ENCODE measurements at regions not wholly inside any gene's neighbourhood (a gene's known extent, or its start where the extent isn't known, plus 50 kb on each side); places are given as distances from the start of the nearest gene placed in this dataset.
"Not testable (repeated sequence)": the region's sequence is repeated elsewhere in the genome, so short reads cannot be mapped to it uniquely, and the experiment has no call there.

DNA sequence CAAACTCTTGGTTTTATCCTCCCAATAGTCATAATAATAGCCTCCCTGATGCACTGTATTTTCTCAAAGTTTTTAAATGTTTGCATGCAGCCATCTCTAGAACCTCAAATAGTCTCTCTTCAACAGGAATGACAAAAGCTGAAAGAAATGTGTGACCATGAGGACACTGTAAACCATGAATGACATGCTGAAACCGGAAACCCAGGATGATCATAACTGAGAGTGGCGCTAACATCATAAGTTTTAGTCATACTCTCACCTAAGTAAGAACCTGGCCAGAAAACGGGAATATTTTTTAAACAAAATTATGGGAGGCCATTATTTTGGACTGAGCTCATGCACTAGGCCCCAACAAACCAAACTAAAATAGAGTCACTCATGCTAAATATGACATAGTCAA lies 278.4 kb upstream of the STXBP5 start:
- in situ Hi-C loops (cut with HindIII; ENCODE audit: low sequenced_read_pairs): no loop called here

DNA sequence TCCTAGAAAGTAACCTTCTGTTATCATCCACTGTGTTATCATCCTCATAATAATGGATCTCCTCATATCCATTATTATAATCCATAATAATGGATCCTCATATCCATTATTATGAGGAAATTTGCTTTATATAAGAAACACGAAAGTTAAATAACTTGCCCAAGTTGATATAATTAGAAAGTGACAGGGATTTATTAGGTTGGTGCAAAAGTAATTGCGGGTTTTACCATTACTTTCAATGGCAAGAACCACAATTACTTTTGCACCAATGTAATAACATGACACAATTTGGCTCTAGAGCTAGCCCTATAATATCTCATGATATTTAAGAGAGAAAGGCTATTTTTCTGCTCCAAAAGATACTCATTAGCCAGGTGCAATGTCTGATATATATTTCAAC lies 275.7 kb upstream of the STXBP5 start:
- in situ Hi-C loops (cut with HindIII; ENCODE audit: low sequenced_read_pairs): no loop called here

DNA sequence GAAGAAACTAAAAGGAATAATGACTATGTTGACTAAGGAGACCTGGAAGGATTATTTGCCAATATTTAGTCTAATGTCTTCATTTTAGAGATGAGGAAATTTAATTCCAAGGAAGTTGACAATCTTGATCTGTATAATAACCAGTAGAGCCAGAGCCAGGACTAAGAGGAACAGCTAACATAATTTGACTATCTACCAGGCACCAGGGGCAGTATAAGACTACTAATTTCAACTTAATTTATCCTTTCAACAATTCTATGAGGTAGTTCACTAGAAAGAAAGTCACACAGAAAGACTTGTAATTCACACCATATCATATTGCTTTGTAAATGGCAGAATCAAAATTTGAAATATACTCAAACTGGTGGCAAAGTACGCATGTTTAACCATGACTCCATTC lies 273.0 kb upstream of the STXBP5 start:
- in situ Hi-C loops (cut with HindIII; ENCODE audit: low sequenced_read_pairs): no loop called here

DNA sequence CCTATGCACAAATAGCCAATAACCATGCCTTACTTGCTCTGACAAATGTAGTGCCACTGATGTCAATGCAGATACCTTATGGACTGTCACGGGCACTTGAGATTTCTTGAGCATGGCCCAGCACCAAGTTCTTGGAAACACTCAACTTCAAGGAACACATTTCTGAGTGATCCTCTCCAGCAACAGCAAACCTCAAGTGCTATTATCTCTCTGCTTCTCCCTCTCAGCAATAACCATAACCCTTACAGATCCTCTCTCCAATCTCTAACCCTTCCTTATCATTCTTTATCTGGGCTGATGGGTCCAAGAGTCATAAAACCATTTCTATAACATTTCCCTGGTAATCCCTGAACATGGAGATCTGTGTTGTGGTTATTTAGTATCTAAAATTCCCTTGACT lies 266.9 kb upstream of the STXBP5 start:
- in situ Hi-C loops (cut with HindIII; ENCODE audit: low sequenced_read_pairs): no loop called here

DNA sequence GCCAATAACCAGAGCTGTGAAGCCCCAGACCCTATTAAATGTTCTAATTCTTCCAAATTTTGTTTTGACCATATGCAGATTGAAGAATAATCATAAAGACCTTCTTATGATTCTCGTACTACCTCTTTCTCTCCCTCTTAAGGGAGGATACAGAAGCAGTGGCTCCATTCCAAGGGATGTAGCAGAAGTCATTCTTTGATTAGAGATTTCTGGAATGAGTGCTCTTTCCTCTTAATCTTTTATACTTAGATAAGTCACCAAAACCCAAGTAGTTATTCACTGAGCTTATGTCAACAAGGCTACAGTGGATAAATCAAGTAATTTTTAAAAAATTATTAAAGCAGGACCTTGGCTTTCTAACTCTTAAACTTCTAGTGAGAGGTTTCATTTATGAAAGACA lies 266.0 kb upstream of the STXBP5 start:
- in situ Hi-C loops (cut with HindIII; ENCODE audit: low sequenced_read_pairs): no loop called here

DNA sequence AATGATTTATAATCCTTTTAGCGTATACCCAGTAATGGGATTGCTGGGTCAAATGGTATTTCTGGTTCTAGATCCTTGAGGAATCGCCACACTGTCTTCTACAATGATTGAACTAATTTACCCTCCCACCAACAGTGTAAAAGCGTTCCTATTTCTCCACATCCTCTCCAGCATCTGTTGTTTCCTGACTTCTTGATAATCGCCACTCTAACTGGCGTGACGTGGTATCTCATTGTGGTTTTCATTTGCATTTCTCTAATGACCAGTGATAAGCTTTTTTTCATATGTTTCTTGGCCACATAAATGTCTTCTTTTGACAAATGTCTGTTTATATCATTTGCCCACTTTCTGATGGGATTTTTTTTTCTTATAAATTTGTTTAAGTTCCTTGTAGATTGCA lies 264.8 kb upstream of the STXBP5 start:
- in situ Hi-C loops (cut with HindIII; ENCODE audit: low sequenced_read_pairs): not testable (repeated sequence)

DNA sequence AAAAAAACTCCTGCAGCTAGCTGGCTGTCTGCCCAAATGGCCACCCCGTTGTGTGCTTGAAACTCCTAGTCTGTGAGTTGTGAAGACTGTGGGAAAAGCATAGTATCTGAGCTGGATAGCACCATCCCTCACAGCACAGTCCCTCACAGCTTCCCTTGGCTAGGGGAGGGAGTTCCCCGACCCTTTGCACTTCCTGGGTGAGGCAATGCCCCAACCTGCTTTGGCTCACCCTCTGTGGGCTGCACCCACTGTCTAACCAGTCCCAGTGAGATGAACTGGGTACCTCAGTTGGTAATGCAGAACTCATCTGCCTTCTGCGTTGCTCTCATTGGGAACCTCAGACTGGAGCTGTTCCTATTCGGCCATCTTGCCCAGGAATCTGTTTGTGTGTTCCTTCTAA lies 260.6 kb upstream of the STXBP5 start:
- in situ Hi-C loops (cut with HindIII; ENCODE audit: low sequenced_read_pairs): no loop called here

DNA sequence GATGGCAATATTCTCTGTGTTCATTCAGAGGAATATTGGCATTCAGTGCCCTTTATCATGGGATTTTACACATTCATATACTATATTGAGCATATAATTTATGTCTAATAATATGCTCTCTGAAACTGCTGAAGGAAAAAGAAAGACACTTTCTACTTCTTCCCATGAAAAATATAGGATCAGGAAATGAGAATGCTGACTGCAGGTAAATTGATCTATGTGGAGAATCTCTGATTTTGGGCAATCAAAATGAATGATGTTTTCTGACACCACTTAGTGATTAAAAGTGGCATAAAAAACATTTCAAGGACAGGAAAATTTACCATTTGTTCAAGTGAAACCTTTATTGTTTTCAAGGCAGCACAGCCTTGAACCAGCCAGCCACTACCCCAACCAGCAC lies 260.1 kb upstream of the STXBP5 start:
- in situ Hi-C loops (cut with HindIII; ENCODE audit: low sequenced_read_pairs): no loop called here

DNA sequence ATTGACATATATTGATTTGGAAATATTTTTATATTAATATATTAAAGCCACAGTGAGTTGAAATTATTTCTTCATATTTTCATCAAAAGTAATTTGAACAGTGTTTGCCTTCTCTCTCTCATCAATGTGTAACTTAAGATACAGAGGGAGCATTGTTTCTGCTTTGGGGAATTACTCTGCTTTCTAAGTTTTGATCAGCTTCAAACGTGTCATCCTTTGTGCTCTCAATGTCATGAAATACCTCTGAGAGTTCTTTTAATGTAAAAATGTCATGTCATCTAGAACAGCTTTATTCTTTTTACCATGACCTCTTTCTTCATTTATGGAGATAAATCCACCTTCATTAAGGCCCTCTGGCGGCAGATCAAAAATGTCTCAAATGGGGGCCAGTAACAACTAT lies 259.4 kb upstream of the STXBP5 start:
- in situ Hi-C loops (cut with HindIII; ENCODE audit: low sequenced_read_pairs): no loop called here

DNA sequence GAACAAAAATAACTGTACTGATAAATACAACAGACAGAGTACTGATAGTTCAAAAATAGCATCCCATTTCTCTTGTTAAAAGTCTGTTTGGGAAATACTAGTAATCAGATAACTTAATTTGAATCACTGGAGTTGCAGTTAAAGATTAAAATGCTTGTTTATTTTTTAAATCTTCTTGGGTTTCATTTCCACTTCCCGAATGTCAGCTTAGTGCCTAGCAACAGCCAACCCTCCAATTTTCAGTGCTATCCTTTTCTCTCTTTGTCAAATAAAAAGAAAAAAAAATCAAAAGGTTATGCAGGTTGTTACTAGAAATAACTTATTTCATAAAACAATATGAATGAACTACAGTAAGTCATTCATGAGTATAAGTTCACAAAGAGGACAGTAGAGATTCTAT lies 257.7 kb upstream of the STXBP5 start:
- in situ Hi-C loops (cut with HindIII; ENCODE audit: low sequenced_read_pairs): no loop called here

DNA sequence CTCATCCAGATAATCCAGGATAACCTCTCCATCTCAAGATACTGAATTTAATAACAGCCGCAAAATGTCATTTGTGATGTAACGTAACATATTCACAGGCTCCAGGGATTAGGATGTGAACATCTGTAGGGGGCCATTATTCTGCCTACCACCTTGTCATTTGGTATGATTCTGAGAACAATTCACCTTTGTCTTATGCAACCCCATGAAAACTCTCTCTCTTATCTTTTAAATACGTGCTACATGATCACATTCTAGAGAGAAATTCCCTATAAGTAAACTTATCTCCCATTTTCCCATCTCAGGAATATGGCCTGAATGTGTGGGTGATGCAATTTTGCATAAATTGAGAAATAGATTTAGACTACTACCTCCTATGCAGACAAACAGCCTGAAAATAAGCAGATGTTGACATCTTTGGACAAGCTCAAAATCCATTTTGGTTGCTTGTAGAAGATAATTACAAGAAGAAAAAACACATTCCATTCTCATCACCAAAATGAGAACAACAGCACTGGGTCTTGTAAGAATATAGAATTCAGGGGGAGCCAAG lies 255.4 kb upstream of the STXBP5 start:
- in situ Hi-C loops (cut with HindIII; ENCODE audit: low sequenced_read_pairs): no loop called here

DNA sequence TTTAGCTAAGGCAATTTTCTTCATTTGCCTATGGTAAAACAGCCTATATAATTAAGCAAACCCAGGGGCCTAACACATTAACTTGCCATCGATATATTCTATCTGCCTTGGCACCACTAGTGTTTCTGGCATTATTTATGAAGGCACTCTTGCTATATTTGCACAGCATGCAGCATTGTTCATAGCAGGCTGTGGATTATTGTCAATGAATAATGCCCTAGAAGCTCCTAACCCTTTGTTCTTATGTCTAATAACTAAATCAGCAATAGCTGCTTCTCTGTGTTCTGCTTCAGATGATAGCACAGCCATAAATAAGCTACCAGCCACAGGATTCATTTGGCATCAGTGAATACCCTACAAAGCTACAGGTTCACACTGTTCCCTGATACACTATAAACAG lies 254.8 kb upstream of the STXBP5 start:
- in situ Hi-C loops (cut with HindIII; ENCODE audit: low sequenced_read_pairs): no loop called here

DNA sequence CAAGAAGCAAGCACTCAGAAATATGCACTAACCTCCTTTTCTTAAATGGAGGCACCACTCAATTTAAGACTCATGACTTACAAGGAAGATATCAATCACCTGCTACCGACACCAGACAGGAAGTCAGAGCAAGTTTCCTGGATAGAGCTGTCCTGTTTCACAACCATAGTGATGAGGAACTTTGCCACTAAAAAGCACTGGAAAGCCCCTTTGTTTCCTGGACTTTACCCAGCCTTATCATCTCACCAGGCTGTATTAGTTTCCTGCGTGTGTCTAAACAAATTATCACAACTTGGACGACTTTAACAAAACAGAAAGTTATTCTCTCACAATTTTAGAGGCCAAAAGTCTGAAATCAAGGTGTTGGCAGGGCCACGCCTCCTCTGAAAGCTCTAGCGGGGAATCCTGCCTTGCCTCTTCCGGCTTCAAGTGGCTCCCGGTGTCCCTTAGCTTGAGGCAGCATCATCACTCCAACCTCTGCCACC lies 253.8 kb upstream of the STXBP5 start:
- in situ Hi-C loops (cut with HindIII; ENCODE audit: low sequenced_read_pairs): no loop called here

DNA sequence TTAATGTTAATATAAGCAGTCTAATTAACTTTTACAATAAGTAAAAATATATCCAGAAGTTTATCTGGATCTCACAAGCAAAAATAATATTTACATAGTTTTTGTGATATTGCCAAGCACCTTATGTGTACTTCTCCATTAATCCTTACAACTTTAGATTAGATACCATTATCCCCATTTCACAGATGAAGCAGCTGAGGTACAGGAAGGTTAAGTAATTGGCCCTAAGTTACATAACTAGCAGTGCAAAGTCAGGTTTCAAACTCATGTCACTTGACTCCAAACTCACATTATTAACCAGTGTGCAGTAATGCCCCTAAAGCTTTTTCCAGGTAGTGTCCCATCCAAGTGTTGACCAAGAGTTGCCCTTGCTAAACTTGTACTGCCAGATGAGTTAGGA lies 248.6 kb upstream of the STXBP5 start:
- in situ Hi-C loops (cut with HindIII; ENCODE audit: low sequenced_read_pairs): no loop called here

DNA sequence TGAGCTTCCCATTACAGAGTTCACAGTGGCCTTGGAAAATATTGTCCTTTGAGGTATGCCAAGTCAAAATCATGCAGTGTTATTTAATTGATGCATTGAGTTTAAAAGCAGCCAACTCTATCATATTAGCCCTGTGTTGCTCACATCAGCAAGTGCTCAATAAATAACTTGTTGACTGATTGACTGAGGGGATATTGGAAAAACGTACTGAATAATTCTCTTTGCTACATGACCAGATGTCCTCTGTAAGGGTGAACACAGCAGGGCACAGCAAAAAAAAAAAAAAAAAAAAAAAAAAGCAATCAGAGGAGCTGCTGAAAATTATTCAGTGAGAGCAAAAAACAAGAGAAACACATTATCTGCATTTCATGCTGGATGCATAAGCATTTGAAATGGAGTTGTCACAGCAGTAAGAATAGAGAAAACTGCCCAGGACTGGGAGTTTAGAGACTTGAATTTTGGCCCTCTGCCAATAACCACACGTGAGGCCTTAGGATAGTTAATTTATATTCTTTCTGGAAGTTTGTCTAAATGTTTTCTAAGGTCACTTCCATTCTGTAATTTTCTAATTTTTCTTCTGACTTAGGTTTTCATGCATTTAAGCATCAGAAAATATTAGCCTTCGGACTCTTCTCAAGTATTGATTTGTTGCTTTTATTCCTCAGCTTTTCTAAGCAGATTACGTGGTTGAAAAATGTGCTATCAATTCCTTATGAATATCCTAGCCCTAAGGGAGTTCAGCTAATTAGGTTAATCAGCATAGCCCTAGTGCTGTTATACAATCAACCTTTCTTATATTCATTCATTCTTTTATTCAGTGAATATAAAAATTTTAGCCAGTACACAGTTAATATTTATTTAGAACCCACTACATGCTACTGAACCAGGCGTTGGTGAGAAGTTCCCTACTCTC lies 246.8 kb upstream of the STXBP5 start:
- in situ Hi-C loops (cut with HindIII; ENCODE audit: low sequenced_read_pairs): no loop called here

DNA sequence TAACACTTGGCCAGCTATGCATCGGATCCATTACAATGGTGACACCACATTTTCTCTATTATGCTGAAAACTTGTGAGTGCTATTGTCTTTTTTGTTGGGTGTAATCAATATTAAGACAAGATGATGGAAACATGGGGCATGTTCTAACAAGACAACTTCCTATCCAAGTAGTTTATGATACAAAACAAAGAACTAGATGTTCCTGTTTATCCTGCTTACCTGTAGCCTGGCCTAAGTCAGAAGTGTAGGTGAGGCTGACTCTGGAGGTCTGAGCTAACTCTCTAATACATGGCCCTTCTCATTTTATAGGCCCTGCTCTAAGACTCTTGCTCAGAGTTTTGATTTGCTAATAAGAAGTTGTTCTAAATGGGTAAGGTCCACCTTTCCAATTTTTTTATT lies 242.4 kb upstream of the STXBP5 start:
- in situ Hi-C loops (cut with HindIII; ENCODE audit: low sequenced_read_pairs): no loop called here

DNA sequence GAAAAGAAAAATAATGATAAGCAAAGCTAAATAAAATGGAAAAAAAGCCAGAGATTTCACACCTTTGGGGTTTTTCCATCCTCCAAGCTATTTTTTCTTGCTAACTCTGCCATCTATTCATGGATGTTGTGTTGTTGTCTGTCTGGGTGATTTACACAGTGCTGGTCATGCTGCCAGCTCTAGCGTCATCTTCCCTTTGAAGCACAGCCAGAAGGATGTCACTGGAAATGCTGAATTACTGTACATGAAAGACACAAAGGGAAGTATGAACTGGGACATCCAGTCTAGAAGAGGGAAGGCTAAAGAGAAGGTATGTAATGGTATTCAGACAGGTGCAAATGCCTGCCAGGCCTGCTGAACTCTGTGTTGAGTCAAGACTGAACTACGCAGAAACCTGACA lies 241.9 kb upstream of the STXBP5 start:
- in situ Hi-C loops (cut with HindIII; ENCODE audit: low sequenced_read_pairs): no loop called here

DNA sequence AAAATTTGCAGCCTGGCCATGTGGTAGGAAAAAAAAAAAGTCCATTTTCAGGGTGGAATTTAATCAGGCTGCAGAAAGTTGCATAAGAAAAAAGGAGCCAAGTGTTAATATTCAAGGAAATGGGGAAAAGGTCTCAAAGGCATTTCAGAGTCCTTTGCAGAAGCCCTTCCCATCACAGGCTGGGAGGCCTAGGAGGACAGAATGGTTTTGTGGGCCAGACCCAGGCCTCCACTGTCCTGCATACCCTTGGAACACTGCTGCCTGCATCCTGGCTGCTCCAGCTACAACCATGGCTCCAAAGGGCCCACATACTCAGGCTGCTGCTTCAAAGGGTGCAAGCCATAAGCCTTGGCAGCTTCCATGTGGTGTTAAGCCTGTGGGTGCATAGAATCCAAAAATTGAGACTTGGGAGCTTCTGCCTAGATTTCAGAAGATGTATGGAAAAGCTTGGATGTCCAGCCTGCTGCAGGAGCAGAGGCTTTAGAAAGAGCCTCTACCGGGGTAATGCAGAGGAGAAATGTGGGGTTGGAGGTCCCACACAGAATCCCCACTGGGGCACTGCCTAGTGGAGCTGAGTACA lies 239.0 kb upstream of the STXBP5 start:
- in situ Hi-C loops (cut with HindIII; ENCODE audit: low sequenced_read_pairs): no loop called here

DNA sequence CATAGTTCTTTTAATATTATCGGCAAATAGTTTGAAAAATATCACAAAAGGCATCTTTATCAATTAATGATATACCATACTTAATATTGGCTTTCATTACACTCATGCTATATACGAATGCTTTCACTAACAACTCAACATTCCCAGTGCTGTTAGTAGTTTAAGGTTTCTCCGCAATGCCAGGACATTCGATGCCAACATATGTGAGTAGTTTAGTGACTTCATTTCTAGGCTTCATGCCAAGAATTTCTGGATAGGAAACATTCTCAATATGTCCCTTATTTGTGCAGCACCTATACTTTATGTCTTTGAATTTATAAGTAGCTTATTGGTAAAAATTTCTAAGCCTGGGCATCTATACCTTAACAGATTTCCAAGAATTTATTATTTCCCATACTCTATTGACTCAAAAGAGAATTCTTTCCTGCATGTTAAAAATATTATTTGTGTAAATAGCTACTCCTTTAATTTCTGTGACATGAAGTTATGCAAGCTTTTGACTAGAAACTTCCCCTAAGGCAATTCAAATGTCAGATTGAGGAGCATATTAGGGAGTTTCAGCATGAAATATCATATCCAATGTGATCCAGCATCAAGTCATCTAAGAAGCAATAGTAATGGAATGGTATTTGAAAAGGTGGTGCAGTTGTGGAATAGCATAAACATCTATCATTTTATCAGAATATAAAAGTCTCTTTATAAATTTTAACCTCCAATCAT lies 236.0 kb upstream of the STXBP5 start:
- in situ Hi-C loops (cut with HindIII; ENCODE audit: low sequenced_read_pairs): no loop called here

DNA sequence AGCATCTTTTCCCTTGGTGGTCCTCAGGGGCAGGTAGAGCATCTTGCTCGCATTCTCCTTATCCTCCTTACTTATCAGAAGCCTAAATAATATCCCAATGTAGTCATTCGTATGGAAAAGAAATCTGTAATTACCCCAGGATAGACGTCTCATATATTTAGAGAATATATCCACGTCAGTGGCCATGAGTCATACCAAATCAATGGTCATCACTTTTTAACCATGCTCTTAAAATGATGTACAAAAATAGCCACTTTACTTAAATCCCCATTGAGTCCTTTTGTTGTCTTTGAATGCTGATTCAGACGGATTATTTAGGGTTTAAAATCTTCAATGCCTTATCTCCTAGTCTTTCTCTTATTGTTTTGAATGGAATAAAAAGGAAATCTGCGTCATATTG lies 231.7 kb upstream of the STXBP5 start:
- in situ Hi-C loops (cut with HindIII; ENCODE audit: low sequenced_read_pairs): no loop called here

DNA sequence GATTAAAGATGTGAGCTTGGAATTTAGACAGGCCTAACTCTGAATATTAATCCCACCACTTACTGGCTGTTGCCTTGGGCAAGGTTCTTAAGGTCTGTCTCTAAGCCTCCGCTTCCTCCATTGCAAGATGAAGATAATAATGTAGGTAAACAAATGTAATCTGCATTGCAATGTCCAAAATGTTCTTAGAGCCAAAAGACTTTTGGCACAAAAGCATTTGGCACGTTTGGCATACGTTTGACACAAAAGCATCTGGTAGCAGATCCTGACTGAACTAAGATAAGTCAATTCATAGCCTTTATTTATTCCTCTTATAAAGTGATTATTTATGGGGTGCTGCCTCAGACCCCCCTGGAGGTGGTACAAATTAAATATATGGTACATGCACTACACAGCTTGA lies 229.9 kb upstream of the STXBP5 start:
- in situ Hi-C loops (cut with HindIII; ENCODE audit: low sequenced_read_pairs): no loop called here

DNA sequence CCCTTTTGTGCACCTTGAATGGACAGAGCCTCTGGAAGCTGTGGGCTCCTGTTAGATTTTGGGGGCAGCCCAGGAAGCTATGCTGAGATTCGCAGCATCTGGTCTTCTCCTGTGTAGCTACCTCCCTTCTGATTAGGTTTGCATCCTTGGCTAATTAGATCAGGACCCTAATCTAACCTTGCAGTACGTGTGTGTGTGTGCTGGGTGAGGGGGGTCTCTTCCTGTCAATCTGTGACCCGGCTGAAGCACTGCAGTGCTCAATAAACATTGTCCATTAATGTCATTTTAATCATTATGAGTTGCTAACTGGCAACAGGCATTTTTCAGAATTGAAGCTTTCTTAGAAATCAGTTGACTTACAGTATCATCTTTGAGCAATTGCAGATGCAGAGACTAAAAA lies 229.1 kb upstream of the STXBP5 start:
- in situ Hi-C loops (cut with HindIII; ENCODE audit: low sequenced_read_pairs): no loop called here
